ENCODE measurements at regions not wholly inside any gene's neighbourhood (a gene's known extent, or its start where the extent isn't known, plus 50 kb on each side); places are given as distances from the start of the nearest gene placed in this dataset.
"Not testable (repeated sequence)": the region's sequence is repeated elsewhere in the genome, so short reads cannot be mapped to it uniquely, and the experiment has no call there.

DNA sequence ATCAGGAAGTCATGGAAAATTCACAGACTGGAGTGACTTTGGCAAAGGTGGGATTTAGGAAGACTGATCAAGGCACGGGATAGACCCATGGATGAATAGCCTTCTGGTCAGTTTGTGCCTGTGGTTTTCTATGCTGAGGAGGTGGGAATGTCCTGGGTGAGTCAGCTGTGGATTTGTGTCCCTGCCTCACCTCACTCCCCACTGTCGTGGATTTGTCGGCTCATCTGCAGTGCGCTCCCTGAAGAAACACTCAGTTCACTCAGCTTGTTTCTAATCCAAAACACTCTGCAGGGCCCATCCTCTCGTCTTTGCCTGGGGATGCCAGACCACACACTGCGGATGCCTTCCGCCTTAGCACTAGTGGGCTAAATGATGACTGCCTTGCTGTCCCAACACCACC lies 50.2 kb upstream of the TP53BP2 start:
- not testable (repeated sequence) for H3K27me3 Mint-ChIP-seq (ENCODE audit: low read depth in 3 of 3); H3K27ac Mint-ChIP-seq; H3K9me3 Mint-ChIP-seq; DNase-seq; H3K4me1 Mint-ChIP-seq; H3K36me3 Mint-ChIP-seq; H3K4me3 Mint-ChIP-seq

All from immature natural killer cell (primary cell).